Left ventricle myocardium inferior (tissue), 1 donor: ENCODE measurements at regions not wholly inside any gene's neighbourhood (a gene's known extent, or its start where the extent isn't known, plus 50 kb on each side); places are given as distances from the start of the nearest gene placed in this dataset.

ENCODE experiments used
- DNase-seq: peaks from one replicate; pipeline ENCODE4 v3.0.0-alpha.2; 2020
- H3K27ac ChIP-seq: fragments of 200-600 bp; replicated peaks from 2 replicates; pipeline ENCODE4 v1.8.0; 2021
- H3K27me3 ChIP-seq: fragments of 200-600 bp; 2 replicates; pipeline ENCODE4 v1.8.0; 2021; ENCODE audit warnings: low read depth
- H3K36me3 ChIP-seq: fragments of 200-600 bp; 2 replicates; pipeline ENCODE4 v1.8.0; 2021
- H3K4me1 ChIP-seq: fragments of 200-600 bp; 2 replicates; pipeline ENCODE4 v1.8.0; 2021
- H3K4me3 ChIP-seq: fragments of 200-600 bp; 2 replicates; pipeline ENCODE4 v1.8.0; 2021; ENCODE audit warnings: mild to moderate bottlenecking, moderate library complexity
- H3K9me3 ChIP-seq: fragments of 200-600 bp; replicated peaks from 2 replicates; pipeline ENCODE4 v1.8.0; 2021
- intact Hi-C: fragments of 100-400 bp; cut with micrococcal nuclease; formaldehyde crosslinking; loops from one replicate; pipeline ENCODE4 v1.11.0; 2022
- TF ChIP-seq, protein P1 (sequence below): fragments of 200-600 bp; IDR thresholded peaks from 2 replicates; pipeline ENCODE4 v1.8.0; 2021; ENCODE audit warnings: antibody characterized with exemption, mild to moderate bottlenecking, borderline replicate concordance
- donor health status: DM: no; HTN: yes; CAD: no; lungs with severe emphysema.

GRCh38 chr17:62892061-62892675, 73.9 kb upstream of the TANC2 start:
- H3K4me3 ChIP-seq, result no peak overlapping the region
- TF ChIP-seq, protein P1, sequence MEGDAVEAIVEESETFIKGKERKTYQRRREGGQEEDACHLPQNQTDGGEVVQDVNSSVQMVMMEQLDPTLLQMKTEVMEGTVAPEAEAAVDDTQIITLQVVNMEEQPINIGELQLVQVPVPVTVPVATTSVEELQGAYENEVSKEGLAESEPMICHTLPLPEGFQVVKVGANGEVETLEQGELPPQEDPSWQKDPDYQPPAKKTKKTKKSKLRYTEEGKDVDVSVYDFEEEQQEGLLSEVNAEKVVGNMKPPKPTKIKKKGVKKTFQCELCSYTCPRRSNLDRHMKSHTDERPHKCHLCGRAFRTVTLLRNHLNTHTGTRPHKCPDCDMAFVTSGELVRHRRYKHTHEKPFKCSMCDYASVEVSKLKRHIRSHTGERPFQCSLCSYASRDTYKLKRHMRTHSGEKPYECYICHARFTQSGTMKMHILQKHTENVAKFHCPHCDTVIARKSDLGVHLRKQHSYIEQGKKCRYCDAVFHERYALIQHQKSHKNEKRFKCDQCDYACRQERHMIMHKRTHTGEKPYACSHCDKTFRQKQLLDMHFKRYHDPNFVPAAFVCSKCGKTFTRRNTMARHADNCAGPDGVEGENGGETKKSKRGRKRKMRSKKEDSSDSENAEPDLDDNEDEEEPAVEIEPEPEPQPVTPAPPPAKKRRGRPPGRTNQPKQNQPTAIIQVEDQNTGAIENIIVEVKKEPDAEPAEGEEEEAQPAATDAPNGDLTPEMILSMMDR, result peak; percentile 10
- no peaks in the 10 kb centered on the region for H3K36me3 ChIP-seq
- H3K9me3 ChIP-seq, result no peaks in the 10 kb centered on the region
- H3K4me1 ChIP-seq, result peaks cover 21% of the 10 kb centered on the region
- DNase-seq, result no peak
- peak overlapping the region; percentile 11 for H3K27ac ChIP-seq
- no peaks in the 10 kb centered on the region for H3K27me3 ChIP-seq
- intact Hi-C loops, result no loop called here

DNA sequence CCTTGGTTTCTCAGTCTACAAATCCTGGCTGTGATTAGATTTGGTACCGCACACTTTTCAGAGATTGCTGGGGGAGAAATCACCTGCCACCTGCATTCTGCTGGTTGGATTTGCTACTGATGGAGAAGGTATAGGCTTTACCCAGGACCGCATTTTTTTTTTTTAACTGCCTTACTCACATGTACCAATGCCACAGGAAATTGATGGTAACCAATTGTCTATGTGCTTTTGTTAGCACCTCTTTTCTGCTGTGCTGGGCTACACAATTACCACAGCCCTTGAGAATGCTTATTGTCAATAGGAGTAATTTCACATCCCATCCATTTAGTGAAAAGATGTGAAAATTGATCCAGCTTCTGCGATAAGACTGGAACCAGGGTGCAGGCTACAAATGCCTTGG, 74.4 kb upstream of the TANC2 start:
- no peak for DNase-seq
- TF ChIP-seq, protein P1, result no peak
- Histone ChIP-seq H3K27me3 (no peaks in the 10 kb centered on the region), H3K4me3 (no peak overlapping the region), H3K36me3 (no peaks in the 10 kb centered on the region), H3K4me1 (peaks cover 20% of the 10 kb centered on the region), H3K27ac (no peak overlapping the region), H3K9me3 (no peaks in the 10 kb centered on the region)
- intact Hi-C loops, result no loop called here

DNA sequence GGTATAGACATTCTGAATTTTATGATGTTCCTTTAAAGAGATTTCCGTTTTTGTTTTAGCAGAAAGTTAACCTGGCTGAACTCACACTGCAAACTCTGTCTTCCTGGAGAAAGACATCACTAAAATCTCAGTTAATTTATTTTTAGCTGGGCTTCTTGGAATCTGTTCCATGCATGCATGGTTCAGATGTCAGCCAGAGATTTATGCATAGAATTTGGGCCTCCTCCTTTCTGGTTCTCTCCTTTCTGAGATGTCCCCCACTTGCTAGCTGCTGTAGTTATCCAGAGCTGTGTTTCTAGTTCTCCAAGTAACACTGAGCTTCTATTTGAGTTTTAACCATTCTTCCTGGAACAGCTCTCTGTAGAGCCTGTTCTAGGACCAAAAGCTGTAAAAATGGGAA, 77.3 kb upstream of the TANC2 start:
- Histone ChIP-seq H3K4me3 (no peak overlapping the region), H3K27me3 (no peaks in the 10 kb centered on the region), H3K27ac (no peak overlapping the region), H3K9me3 (no peaks in the 10 kb centered on the region), H3K36me3 (no peaks in the 10 kb centered on the region), H3K4me1 (peaks cover 20% of the 10 kb centered on the region)
- intact Hi-C loops, result no loop called here
- DNase-seq, result no peak
- TF ChIP-seq, protein P1, result no peak

- H3K4me1 ChIP-seq, result peaks cover 15% of the 10 kb centered on the region
- no peak overlapping the region for H3K27ac ChIP-seq
- no peaks in the 10 kb centered on the region for H3K36me3 ChIP-seq
- TF ChIP-seq, protein P1, result no peak
- intact Hi-C loops, result no loop called here
- no peak overlapping the region for H3K4me3 ChIP-seq
- no peaks in the 10 kb centered on the region for H3K27me3 ChIP-seq
- no peak for DNase-seq
- no peaks in the 10 kb centered on the region for H3K9me3 ChIP-seq
Observed at GRCh38 chr17:62888148-62888547, 77.9 kb upstream of the TANC2 start.

GRCh38 chr17:62887437-62887836, 78.6 kb upstream of the TANC2 start:
- no peak overlapping the region for H3K4me3 ChIP-seq
- no peak overlapping the region for H3K27ac ChIP-seq
- TF ChIP-seq, protein P1, result no peak
- H3K36me3 ChIP-seq, result no peaks in the 10 kb centered on the region
- H3K4me1 ChIP-seq, result peaks cover 8% of the 10 kb centered on the region
- H3K27me3 ChIP-seq, result no peaks in the 10 kb centered on the region
- no peaks in the 10 kb centered on the region for H3K9me3 ChIP-seq
- no peak for DNase-seq
- intact Hi-C loops, result no loop called here
